Uterus (tissue), 2 donors: ENCODE measurements at regions not wholly inside any gene's neighbourhood (a gene's known extent, or its start where the extent isn't known, plus 50 kb on each side); places are given as distances from the start of the nearest gene placed in this dataset.

Experiments used
- CTCF ChIP-seq, 4 experiments: fragments of 200-600 bp in 2 of 4; fragments of 450-650 bp in 2 of 4; sonication (generic) in 2 of 4; IDR thresholded peaks; one replicate each; pipeline ENCODE4 v1.5.1; 2016 to 2019; ENCODE audit warnings: antibody characterized with exemption in 4 of 4, mild to moderate bottlenecking in 2 of 4, moderate library complexity in 1 of 4
- POLR2A ChIP-seq, 2 donors: fragments of 450-650 bp; IDR thresholded peaks; one replicate each; pipeline ENCODE4 v1.6.1; 2016; ENCODE audit warnings: antibody characterized with exemption in 2 of 2, mild to moderate bottlenecking in 1 of 2, moderate library complexity in 1 of 2

- no peak for TF ChIP-seq CTCF (IDR thresholded peaks at IDR 0.05)
- no peak for TF ChIP-seq POLR2A (IDR thresholded peaks at IDR 0.05)
These were observed 329.7 kb upstream of the TYRP1 start for GRCh38 chr9:12363439-12363838.
